ENCODE measurements at regions not wholly inside any gene's neighbourhood (a gene's known extent, or its start where the extent isn't known, plus 50 kb on each side); places are given as distances from the start of the nearest gene placed in this dataset.
"Not testable (repeated sequence)": the region's sequence is repeated elsewhere in the genome, so short reads cannot be mapped to it uniquely, and the experiment has no call there.

- TF ChIP-seq ZNF274 (IDR thresholded peaks at IDR 0.05; ENCODE audit: low read depth, low read length); YY1 (IDR thresholded peaks at IDR 0.05; ENCODE audit: insufficient read depth, insufficient read length): not testable (repeated sequence)
Observed at GRCh38 chrX:113154315-113154714, 313.7 kb upstream of the AMOT start.
